ENCODE measurements at regions not wholly inside any gene's neighbourhood (a gene's known extent, or its start where the extent isn't known, plus 50 kb on each side); places are given as distances from the start of the nearest gene placed in this dataset.

DNA sequence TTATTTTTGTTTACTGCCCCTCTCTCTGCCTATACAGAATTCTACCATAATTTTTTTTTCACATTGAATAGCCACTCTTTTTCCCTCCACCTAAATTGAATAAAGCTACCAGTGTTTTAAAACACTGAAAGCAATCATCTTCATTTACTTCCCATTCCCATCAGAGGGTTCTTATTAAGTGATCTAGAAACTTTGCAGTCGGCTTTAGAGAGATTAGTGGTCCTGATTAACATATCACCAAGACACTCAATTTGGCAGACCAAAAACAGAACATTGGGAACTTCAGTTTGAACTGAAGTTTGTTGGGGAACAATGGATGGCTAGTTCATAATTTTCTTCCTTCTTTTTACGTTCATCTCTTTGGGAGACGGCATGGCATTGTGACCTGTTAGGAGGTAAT lies 249.5 kb downstream of the CBLN4 start:
- DNase-seq (ENCODE audit: extremely low spot score) = no peak
- no peak for TF ChIP-seq FOXK2 (IDR thresholded peaks at IDR 0.05)
- POLR2A ChIA-PET = no interaction called here
- CTCF ChIA-PET = no interaction called here

DNA sequence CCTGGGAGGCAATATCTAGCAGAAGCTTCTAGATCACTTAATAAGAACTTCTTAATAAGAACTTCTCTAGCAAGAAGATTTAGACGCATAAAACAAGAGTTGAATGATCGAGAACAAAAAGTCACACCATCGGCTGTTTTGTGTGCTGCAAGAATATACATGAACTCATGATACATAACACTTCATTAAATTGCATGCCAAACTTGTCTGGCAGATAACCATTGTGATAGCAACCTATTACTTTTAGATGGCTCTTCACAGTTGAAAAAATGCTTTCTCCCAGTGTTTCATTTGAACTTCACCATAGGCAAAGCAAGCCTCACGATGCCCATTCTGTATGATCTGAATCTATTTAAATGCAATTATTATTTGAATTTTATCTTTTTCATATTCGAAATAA lies 249.9 kb downstream of the CBLN4 start:
- no peak for DNase-seq (ENCODE audit: extremely low spot score)
- POLR2A ChIA-PET = no interaction called here
- TF ChIP-seq FOXA1 (IDR thresholded peaks at IDR 0.05) (no peak), FOXK2 (IDR thresholded peaks at IDR 0.05) (no peak), BHLHE40 (IDR thresholded peaks at IDR 0.05; ENCODE audit: borderline replicate concordance) (no peak), ARNT (IDR thresholded peaks at IDR 0.05) (no peak), SUZ12 (IDR thresholded peaks at IDR 0.05) (no peak), SP1 (IDR thresholded peaks at IDR 0.05) (no peak), NFRKB (IDR thresholded peaks at IDR 0.05) (no peak), TARDBP (IDR thresholded peaks at IDR 0.05) (no peak), ELF4 (IDR thresholded peaks at IDR 0.05) (no peak), HDGF (IDR thresholded peaks at IDR 0.05; ENCODE audit: borderline replicate concordance) (no peak), CTBP1 (IDR thresholded peaks at IDR 0.05; ENCODE audit: borderline replicate concordance) (no peak), FOXM1 (IDR thresholded peaks at IDR 0.05; ENCODE audit: borderline replicate concordance) (no peak), LEF1 (IDR thresholded peaks at IDR 0.05; ENCODE audit: borderline replicate concordance) (no peak)
- CTCF ChIA-PET = no interaction called here

DNA sequence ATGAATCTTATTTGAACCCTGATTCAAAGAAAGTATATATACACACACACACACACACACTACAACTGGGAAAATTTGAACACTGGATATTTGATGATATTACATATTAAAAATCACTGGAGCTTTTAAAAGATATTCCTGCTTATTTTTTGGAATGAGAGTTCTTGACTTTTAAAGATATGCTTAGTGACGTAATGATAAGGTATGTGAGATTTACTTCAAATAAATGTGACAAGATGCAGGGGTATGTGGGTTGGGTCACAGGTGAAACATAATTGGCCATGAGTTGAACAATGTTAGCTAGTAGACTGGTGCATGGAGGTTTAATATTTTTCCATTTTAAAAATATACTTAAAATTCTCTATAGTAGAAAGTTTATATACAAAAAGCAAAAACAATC lies 258.6 kb downstream of the CBLN4 start:
- TF ChIP-seq FOXM1 (IDR thresholded peaks at IDR 0.05; ENCODE audit: borderline replicate concordance) (no peak), L3MBTL2 (conservative IDR thresholded peaks at IDR 0.05) (no peak), FOXK2 (IDR thresholded peaks at IDR 0.05) (no peak), FOXA1 (IDR thresholded peaks at IDR 0.05) (no peak), BHLHE40 (IDR thresholded peaks at IDR 0.05; ENCODE audit: borderline replicate concordance) (no peak), LEF1 (IDR thresholded peaks at IDR 0.05; ENCODE audit: borderline replicate concordance) (no peak), SP1 (IDR thresholded peaks at IDR 0.05) (no peak), ARNT (IDR thresholded peaks at IDR 0.05) (no peak), ZNF384 (IDR thresholded peaks at IDR 0.05) (no peak), NFRKB (IDR thresholded peaks at IDR 0.05) (no peak), ELF4 (IDR thresholded peaks at IDR 0.05) (no peak)
- TF ChIP-seq, protein P1, sequence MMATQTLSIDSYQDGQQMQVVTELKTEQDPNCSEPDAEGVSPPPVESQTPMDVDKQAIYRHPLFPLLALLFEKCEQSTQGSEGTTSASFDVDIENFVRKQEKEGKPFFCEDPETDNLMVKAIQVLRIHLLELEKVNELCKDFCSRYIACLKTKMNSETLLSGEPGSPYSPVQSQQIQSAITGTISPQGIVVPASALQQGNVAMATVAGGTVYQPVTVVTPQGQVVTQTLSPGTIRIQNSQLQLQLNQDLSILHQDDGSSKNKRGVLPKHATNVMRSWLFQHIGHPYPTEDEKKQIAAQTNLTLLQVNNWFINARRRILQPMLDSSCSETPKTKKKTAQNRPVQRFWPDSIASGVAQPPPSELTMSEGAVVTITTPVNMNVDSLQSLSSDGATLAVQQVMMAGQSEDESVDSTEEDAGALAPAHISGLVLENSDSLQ (IDR thresholded peaks at IDR 0.05) = no peak
- ChIA-PET POLR2A (no interaction called here), CTCF (no interaction called here)
- no peak for DNase-seq (ENCODE audit: extremely low spot score)

DNA sequence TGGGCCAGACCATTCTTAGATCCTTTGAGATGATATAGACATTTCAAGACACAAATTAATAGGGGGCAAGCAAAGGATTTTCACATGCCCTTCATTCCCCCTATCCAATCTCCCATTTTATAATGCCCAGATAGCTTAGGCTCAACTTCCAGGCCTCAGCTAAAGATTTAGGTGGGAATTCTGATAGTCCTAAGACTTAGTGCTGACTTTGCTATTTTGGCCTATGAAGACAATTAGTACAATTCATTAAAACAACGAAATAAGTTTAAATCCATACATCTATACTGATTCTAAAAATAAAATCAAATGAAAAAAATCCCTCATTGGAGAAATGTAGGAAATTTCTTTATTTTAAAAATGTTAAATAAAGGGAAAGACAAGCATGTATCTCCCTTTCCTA lies 259.5 kb downstream of the CBLN4 start:
- ChIA-PET CTCF (no interaction called here), POLR2A (no interaction called here)
- DNase-seq (ENCODE audit: extremely low spot score) = no peak
- TF ChIP-seq L3MBTL2 (conservative IDR thresholded peaks at IDR 0.05) (no peak), ZNF384 (IDR thresholded peaks at IDR 0.05) (no peak)

DNA sequence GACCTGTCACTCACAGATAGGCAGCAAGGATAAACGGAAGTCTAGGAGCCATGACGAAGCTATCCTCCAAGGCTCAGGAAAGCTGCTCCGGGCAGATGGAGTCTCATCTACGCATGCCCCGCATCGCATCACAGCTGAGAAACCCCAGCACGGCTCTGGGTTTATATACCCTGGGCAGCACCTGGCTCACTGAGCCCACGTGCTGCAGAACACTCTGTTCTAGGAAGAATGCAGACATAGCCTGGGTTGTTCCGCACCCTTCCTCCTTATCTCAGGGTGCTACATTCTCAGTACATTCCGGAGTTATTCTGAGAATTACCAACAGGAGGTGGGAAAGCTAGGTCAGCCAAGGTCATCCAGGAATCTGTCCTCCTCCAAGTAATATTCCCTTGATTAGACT lies 260.4 kb downstream of the CBLN4 start:
- no peak for DNase-seq (ENCODE audit: extremely low spot score)
- ChIA-PET POLR2A (no interaction called here), CTCF (no interaction called here)
- TF ChIP-seq BHLHE40 (IDR thresholded peaks at IDR 0.05; ENCODE audit: borderline replicate concordance) (no peak), SUZ12 (IDR thresholded peaks at IDR 0.05) (no peak), CTBP1 (IDR thresholded peaks at IDR 0.05; ENCODE audit: borderline replicate concordance) (no peak), L3MBTL2 (conservative IDR thresholded peaks at IDR 0.05) (no peak)

DNA sequence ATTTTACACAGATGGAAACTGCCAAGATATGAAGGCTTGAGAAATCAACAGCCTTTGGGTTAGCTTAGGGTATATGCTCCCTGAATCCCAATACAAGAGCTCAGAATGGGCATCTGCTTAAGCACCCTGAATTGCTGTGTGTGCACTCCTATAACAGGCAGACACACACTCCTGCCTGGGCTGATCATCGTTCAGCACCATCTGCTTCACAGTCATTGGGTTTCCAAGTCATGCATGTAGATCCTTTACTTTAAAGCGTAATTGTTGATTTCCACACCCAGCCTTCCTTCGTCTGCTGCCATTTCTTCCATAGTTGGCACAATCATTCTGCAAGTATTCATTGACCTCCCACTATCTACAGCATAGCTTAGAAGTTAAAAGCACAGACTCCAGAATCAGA lies 263.5 kb downstream of the CBLN4 start:
- CTCF ChIA-PET = no interaction called here
- no peak for DNase-seq (ENCODE audit: extremely low spot score)
- TF ChIP-seq TARDBP (IDR thresholded peaks at IDR 0.05) (no peak), L3MBTL2 (conservative IDR thresholded peaks at IDR 0.05) (no peak)
- POLR2A ChIA-PET = no interaction called here

DNA sequence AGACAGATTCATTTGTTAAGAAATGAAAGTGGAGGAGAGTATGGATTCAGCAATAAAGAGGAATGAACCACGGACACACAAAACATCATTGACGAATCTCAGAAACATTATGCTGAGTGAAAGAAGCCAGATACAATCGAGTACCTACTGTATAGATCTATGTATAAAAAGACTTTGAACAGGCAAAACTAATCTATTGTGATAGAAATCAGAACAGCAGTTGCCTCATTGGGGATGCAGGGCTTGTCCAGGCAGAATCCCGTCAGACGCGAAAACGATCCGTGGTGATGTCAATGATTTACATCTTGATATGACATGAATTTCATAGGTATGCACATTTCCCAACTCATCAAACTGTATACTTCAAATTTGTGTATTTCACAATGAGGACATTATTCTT lies 265.2 kb downstream of the CBLN4 start:
- ChIA-PET CTCF (no interaction called here), POLR2A (no interaction called here)
- TF ChIP-seq TARDBP (IDR thresholded peaks at IDR 0.05) = no peak
- no peak for TF ChIP-seq FOXM1 (IDR thresholded peaks at IDR 0.05; ENCODE audit: borderline replicate concordance)
- no peak for TF ChIP-seq BHLHE40 (IDR thresholded peaks at IDR 0.05; ENCODE audit: borderline replicate concordance)
- no peak for TF ChIP-seq ARNT (IDR thresholded peaks at IDR 0.05)
- no peak for TF ChIP-seq HDGF (IDR thresholded peaks at IDR 0.05; ENCODE audit: borderline replicate concordance)
- no peak for TF ChIP-seq ELF4 (IDR thresholded peaks at IDR 0.05)
- no peak for TF ChIP-seq FOXK2 (IDR thresholded peaks at IDR 0.05)
- TF ChIP-seq FOXA1 (IDR thresholded peaks at IDR 0.05) = no peak
- TF ChIP-seq L3MBTL2 (conservative IDR thresholded peaks at IDR 0.05) = no peak
- TF ChIP-seq NFRKB (IDR thresholded peaks at IDR 0.05) = no peak
- TF ChIP-seq, protein P1 (IDR thresholded peaks at IDR 0.05) = no peak
- TF ChIP-seq LEF1 (IDR thresholded peaks at IDR 0.05; ENCODE audit: borderline replicate concordance) = no peak
- TF ChIP-seq SP1 (IDR thresholded peaks at IDR 0.05) = no peak
- no peak for DNase-seq (ENCODE audit: extremely low spot score)

DNA sequence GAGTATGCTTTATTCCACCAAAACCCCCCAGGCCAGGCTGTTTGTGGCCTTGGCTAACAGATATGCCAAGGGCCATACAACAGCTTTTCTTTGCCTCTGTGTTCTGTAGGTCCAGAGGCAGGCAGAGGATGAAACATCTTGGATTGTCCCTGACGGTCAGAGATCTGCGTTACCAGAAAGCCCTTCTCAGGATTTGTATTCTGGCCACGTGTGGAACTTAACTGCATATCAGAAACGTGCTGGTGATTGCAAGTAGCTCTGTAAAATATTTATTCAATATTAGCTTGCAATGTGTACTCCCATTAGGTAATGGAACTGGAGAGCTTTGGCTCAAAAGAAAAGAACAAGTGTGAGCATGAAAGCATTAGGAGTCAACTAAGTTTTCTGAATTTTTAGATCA lies 275.0 kb downstream of the CBLN4 start:
- POLR2A ChIA-PET = no interaction called here
- TF ChIP-seq L3MBTL2 (conservative IDR thresholded peaks at IDR 0.05) = no peak
- TF ChIP-seq SUZ12 (IDR thresholded peaks at IDR 0.05) = no peak
- no peak for TF ChIP-seq SP1 (IDR thresholded peaks at IDR 0.05)
- TF ChIP-seq CTBP1 (IDR thresholded peaks at IDR 0.05; ENCODE audit: borderline replicate concordance) = no peak
- no peak for TF ChIP-seq FOXA1 (IDR thresholded peaks at IDR 0.05)
- CTCF ChIA-PET = no interaction called here
- no peak for DNase-seq (ENCODE audit: extremely low spot score)
